Common myeloid progenitor, CD34-positive (primary cell): ENCODE measurements at regions not wholly inside any gene's neighbourhood (a gene's known extent, or its start where the extent isn't known, plus 50 kb on each side); places are given as distances from the start of the nearest gene placed in this dataset.
A peak's percentile ranks its signal among the peaks of the same experiment; 100 is the strongest.

ENCODE experiments used
- CTCF ChIA-PET: fragments of 350-600 bp; sonication (Branson Sonifier 250); formaldehyde crosslinking; loops from one replicate; lab custom pipeline; 2021; ENCODE audit warnings: antibody characterized with exemption; lab: Charles Lee
- POLR2A ChIA-PET: fragments of 350-600 bp; sonication (Branson Sonifier 250); formaldehyde crosslinking; loops from one replicate; lab custom pipeline; 2021; ENCODE audit warnings: antibody characterized with exemption; lab: Charles Lee
- DNase-seq, 3 donors: peaks; one replicate each; pipeline versions ENCODE4 v3.0.0 to v3.0.0-alpha.2; 2013
- H3K27ac ChIP-seq, 2 experiments: 1 replicate in 1 of 2; 2 replicates in 1 of 2; pipeline ENCODE4 v1.7.0; 2013; ENCODE audit warnings: inconsistent platforms in 2 of 2, low read length in 2 of 2, mild to moderate bottlenecking in 2 of 2, low read depth in 1 of 2, moderate library complexity in 1 of 2; ENCODE audit not compliant: severe bottlenecking in 2 of 2, insufficient read depth in 1 of 2, poor library complexity in 1 of 2
- H3K27me3 ChIP-seq, 5 experiments: replicated peaks in 2 of 5; 1 replicate in 3 of 5; 2 replicates in 2 of 5; pipeline versions ENCODE4 v1.6.1 to v1.7.0; 2013; ENCODE audit warnings: low read length in 4 of 5, mild to moderate bottlenecking in 2 of 5, moderate library complexity in 2 of 5, inconsistent platforms in 1 of 5; ENCODE audit not compliant: insufficient read depth in 5 of 5, control insufficient read depth in 4 of 5
- H3K36me3 ChIP-seq, 4 experiments: 1 replicate in 2 of 4; 2 replicates in 2 of 4; pipeline versions ENCODE4 v1.6.1 to v1.7.0; 2013; ENCODE audit warnings: low read length in 3 of 4, control low read depth in 1 of 4, mild to moderate bottlenecking in 1 of 4; ENCODE audit not compliant: control insufficient read depth in 4 of 4, insufficient read depth in 4 of 4
- H3K4me1 ChIP-seq, 4 experiments: 1 replicate in 3 of 4; 2 replicates in 1 of 4; pipeline versions ENCODE4 v1.6.1 to v1.7.1; 2013; ENCODE audit warnings: low read length in 3 of 4, mild to moderate bottlenecking in 3 of 4, control low read depth in 1 of 4, inconsistent platforms in 1 of 4, moderate library complexity in 1 of 4; ENCODE audit not compliant: control insufficient read depth in 4 of 4, insufficient read depth in 4 of 4; ENCODE audit errors: control extremely low read depth in 1 of 4
- H3K4me3 ChIP-seq, 7 experiments: 1 replicate in 4 of 7; 2 replicates in 3 of 7; pipeline versions ENCODE4 v1.5.1 to v1.7.0; 2013; ENCODE audit warnings: mild to moderate bottlenecking in 7 of 7, low read length in 6 of 7, moderate library complexity in 6 of 7, inconsistent platforms in 2 of 7, low read depth in 2 of 7, control low read depth in 1 of 7; ENCODE audit not compliant: insufficient read depth in 4 of 7, control insufficient read depth in 1 of 7; ENCODE audit errors: extremely low read depth in 1 of 7
- H3K9me3 ChIP-seq, 5 experiments: 1 replicate in 4 of 5; 2 replicates in 1 of 5; pipeline versions ENCODE4 v1.6.1 to v1.7.1; 2013; ENCODE audit warnings: low read length in 4 of 5, mild to moderate bottlenecking in 2 of 5, inconsistent platforms in 1 of 5, low read depth in 1 of 5, moderate library complexity in 1 of 5; ENCODE audit not compliant: control insufficient read depth in 4 of 5, insufficient read depth in 2 of 5; ENCODE audit errors: control extremely low read depth in 1 of 5
- WGBS: methylation state at CpG from one replicate; pipeline ENCODE4 v1.1.5; 2013; ENCODE audit not compliant: insufficient coverage; 5-methylcytosine and 5-hydroxymethylcytosine counted together

DNA sequence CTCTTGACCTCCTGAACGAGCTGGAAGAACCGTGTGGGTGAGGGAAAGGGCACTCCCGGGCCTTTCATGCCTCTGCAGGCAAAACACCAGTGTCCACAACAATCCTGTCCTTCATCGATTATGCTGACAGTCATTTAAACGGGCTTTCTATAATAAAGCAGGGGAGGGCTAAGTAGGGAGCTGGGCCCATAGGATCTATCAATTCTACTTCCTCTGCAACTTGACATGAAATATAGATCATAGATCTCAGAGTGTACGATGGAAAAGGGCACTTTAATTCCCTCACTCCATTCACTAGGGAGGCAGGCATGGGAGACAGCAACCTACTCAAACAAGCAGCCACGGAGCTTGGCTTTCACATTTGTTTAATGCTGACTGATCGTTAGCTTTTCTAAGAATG, 55.8 kb upstream of the WASF3 start:
- no peak for DNase-seq
- CTCF ChIA-PET, result interaction anchor here (1.0 to 1.3 kb wide), 2 partner anchors 198 to 324 kb away, joined by 3 read pairs; no protein-coding TSS in a partner anchor
- Histone ChIP-seq H3K9me3 (no peaks in the 10 kb centered on the region), H3K4me3 (no peak overlapping the region), H3K4me1 (peaks cover 0 to 16% (median 3%) of the 10 kb centered on the region in 4 experiments), H3K36me3 (no peaks in the 10 kb centered on the region), H3K27me3 (no peaks in the 10 kb centered on the region), H3K27ac (no peak overlapping the region)
- POLR2A ChIA-PET, result no interaction called here
- 100% methylated on average over 2 of the region's 8 CpGs for WGBS

DNA sequence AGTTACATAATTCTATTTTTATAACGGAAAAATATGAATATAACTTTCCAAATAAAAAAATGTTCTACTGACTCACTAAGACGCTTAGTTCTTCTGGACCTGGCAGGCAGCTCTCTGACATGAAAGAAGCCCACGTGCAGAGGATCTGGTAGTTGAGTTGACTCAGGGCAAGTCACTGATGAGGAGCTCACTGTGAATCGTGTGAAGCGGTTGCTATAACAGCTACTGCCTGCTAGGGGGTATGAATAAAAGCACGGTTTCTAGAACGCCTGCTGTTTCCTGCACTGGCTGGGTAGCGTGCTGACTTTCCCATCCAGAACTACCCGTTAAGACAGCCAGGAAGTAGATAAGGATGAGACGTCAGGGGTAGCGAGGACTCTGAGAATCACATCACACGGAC, 54.7 kb upstream of the WASF3 start:
- Histone ChIP-seq H3K4me1 (peaks cover 0 to 16% (median 3%) of the 10 kb centered on the region in 4 experiments), H3K27me3 (no peaks in the 10 kb centered on the region), H3K4me3 (peak overlapping the region in 1 of 7 experiments; percentile 28), H3K36me3 (no peaks in the 10 kb centered on the region), H3K9me3 (no peaks in the 10 kb centered on the region), H3K27ac (no peak overlapping the region)
- peak; percentile 69 to 83 (median 83) for DNase-seq
- POLR2A ChIA-PET, result no interaction called here
- CTCF ChIA-PET, result interaction anchor here (0.8 to 1.6 kb wide), 2 partner anchors 13 to 19 kb away, joined by 3 to 5 read pairs; no protein-coding TSS in a partner anchor
- WGBS, result 3% methylated on average over 6 of the region's 12 CpGs

DNA sequence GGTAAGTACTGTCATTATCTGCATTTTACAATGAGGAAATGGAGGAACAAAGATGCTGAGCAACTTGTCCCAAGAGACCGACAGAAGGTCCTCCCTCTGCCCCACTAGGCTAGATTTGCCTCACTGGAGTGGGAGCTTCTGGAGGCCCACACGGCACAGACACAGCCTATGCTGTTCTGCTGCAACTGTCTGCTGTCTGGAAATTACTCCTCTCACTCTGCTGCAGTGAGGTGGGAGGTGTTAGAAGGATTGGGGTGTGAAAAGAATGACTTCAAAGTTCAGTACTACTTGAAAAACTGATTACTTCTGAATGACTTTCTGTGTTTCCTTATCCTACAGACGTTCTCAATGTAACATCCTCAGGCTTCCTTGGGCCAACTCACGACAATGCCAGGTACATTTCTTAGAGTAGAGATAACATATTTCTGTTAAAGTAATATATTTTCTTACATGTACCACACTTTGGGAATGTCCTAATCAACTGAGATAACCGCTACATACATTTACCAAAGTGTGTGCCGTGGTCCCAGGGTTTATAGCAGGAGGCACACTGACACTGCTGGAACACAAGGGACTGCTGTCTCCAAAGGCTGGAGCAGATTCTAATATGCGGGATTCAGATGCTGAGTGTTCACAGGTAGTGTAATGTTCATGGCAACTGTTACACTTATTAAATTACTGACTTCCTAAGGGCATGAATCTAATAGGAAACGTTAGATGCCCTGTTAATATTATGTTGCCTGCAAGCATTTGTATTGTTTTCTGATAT, 53.5 kb upstream of the WASF3 start:
- Histone ChIP-seq H3K27me3 (no peaks in the 10 kb centered on the region), H3K36me3 (no peaks in the 10 kb centered on the region), H3K4me3 (no peak overlapping the region), H3K9me3 (peaks cover 0 to 2% (median 0%) of the 10 kb centered on the region in 5 experiments), H3K4me1 (peaks cover 0 to 16% (median 3%) of the 10 kb centered on the region in 4 experiments), H3K27ac (no peak overlapping the region)
- ChIA-PET POLR2A (no interaction called here), CTCF (interaction anchor here (1.6 kb wide), 1 partner anchor 15 kb away, joined by 5 read pairs; no protein-coding TSS in a partner anchor)
- WGBS, result 89% methylated on average over 3 of the region's 8 CpGs
- DNase-seq, result no peak
